PC-9 (cell line): ENCODE measurements at regions not wholly inside any gene's neighbourhood (a gene's known extent, or its start where the extent isn't known, plus 50 kb on each side); places are given as distances from the start of the nearest gene placed in this dataset.

ENCODE experiments used
- BruUV-seq: library from RNA; stranded (reverse); fragments of 400-500 nt; replicated peaks from 2 replicates; lab custom pipeline; 2021; lab: Mats Ljungman, UMichigan
- CTCF ChIA-PET: fragments of 300-600 bp; sonication (Branson Sonifier 250); formaldehyde crosslinking; loops from one replicate; lab custom pipeline; 2022; ENCODE audit warnings: antibody characterized with exemption; lab: Charles Lee
- POLR2A ChIA-PET: fragments of 300-600 bp; sonication (Branson Sonifier 250); formaldehyde crosslinking; loops from one replicate; lab custom pipeline; 2022; ENCODE audit warnings: antibody characterized with exemption; ENCODE audit not compliant: unreplicated experiment; lab: Charles Lee
- DNase-seq, 2 experiments: peaks; one replicate each; pipeline versions ENCODE4 v3.0.0 to v3.0.0-alpha.2; 2015 to 2022; ENCODE audit warnings: mixed read lengths in 1 of 2
- H2AFZ ChIP-seq: fragments of 200-600 bp; sonication (generic); 2 replicates; pipeline ENCODE4 v1.8.1; 2017; ENCODE audit warnings: antibody characterized with exemption
- H3F3A ChIP-seq: fragments of 200-600 bp; sonication (generic); 2 replicates; pipeline ENCODE4 v1.8.1; 2017; ENCODE audit warnings: antibody characterized with exemption, mild to moderate bottlenecking, low read depth; ENCODE audit not compliant: insufficient read depth
- H3K27ac ChIP-seq: fragments of 200-600 bp; sonication (generic); 2 replicates; pipeline ENCODE4 v1.6.1; 2016; ENCODE audit warnings: mixed run types
- H3K27me3 ChIP-seq: fragments of 200-600 bp; sonication (generic); 2 replicates; pipeline ENCODE4 v1.6.1; 2016; ENCODE audit warnings: low read depth, mixed run types; ENCODE audit not compliant: insufficient read depth
- H3K36me3 ChIP-seq: fragments of 200-600 bp; sonication (generic); 2 replicates; pipeline ENCODE4 v1.6.1; 2016; ENCODE audit warnings: low read depth, mixed run types
- H3K4me1 ChIP-seq: fragments of 200-600 bp; sonication (generic); replicated peaks from 2 replicates; pipeline ENCODE4 v1.6.1; 2016; ENCODE audit warnings: mixed run types; ENCODE audit not compliant: insufficient read depth
- H3K4me2 ChIP-seq: fragments of 200-600 bp; sonication (generic); 2 replicates; pipeline ENCODE4 v1.6.1; 2017; ENCODE audit warnings: mixed run types
- H3K4me3 ChIP-seq: fragments of 200-600 bp; sonication (generic); 2 replicates; pipeline ENCODE4 v1.6.1; 2016; ENCODE audit warnings: mixed run types
- H3K79me2 ChIP-seq: fragments of 200-600 bp; sonication (generic); 2 replicates; pipeline ENCODE4 v1.6.1; 2017; ENCODE audit warnings: low read depth, mixed run types
- H3K9me2 ChIP-seq: fragments of 200-600 bp; sonication (generic); 2 replicates; pipeline ENCODE4 v1.8.1; 2017; ENCODE audit warnings: mild to moderate bottlenecking; ENCODE audit not compliant: insufficient read depth
- H3K9me3 ChIP-seq: fragments of 200-600 bp; sonication (generic); 2 replicates; pipeline ENCODE4 v1.8.1; 2016; ENCODE audit warnings: low read depth; ENCODE audit not compliant: insufficient read depth
- H4K20me1 ChIP-seq: fragments of 200-600 bp; sonication (generic); 2 replicates; pipeline ENCODE4 v1.8.1; 2017; ENCODE audit not compliant: insufficient read depth
- EZH2 ChIP-seq: fragments of 200-600 bp; sonication (generic); IDR thresholded peaks from 2 replicates; pipeline ENCODE4 v1.8.0; 2017; ENCODE audit warnings: antibody characterized with exemption, low read depth
- intact Hi-C: fragments of 100-400 bp; cut with micrococcal nuclease; formaldehyde crosslinking; loops from one replicate; pipeline ENCODE4 v1.10.0; 2022; ENCODE audit not compliant: unreplicated experiment
- TF ChIP-seq, protein P1 (sequence below): fragments of 200-600 bp; sonication (generic); conservative IDR thresholded peaks from 2 replicates; pipeline ENCODE4 v1.6.1; 2017; ENCODE audit warnings: mixed run types, antibody characterized with exemption, mild to moderate bottlenecking, moderate library complexity

DNA sequence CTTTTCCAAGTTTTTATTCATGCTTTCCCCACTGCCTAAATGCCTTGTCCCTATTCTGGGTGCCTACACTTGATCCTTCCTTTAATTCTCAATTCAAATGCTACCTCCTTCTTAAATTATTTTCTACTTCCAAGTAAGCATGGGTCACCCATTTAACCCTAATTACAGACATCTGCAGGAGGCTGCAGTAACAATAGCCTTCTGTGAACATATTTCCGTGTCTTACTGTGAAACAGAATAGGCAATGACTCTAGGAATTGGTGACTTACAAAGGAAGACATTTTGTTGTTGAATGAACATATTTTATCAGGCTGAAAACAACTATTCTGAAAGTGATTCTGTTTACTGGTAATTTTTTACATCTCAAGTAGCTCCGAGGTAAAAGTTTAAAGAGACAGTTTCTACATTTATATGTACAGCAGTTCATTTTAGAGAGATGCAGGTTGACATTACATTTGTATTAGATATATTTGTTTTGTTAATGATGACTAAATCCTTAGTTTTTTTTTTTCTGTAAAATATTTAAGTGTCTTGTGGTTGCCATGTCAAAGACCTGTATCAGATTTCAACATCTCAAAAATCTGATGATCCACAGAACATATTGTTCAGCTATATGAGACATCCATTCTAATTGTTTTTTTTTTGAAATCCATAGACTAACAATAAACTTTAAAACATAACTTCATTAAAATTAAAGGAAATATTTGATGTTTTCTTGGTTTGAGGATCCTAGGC, 316.8 kb downstream of the CASP12 start:
- H2AFZ ChIP-seq = 0 out of 2 replicates have a peak overlapping the region, but pooled peaks have one; percentile 6
- CTCF ChIA-PET = interaction anchor here (0.7 kb wide), 1 partner anchor 371 kb away, joined by 4 read pairs; no protein-coding TSS in a partner anchor

DNA sequence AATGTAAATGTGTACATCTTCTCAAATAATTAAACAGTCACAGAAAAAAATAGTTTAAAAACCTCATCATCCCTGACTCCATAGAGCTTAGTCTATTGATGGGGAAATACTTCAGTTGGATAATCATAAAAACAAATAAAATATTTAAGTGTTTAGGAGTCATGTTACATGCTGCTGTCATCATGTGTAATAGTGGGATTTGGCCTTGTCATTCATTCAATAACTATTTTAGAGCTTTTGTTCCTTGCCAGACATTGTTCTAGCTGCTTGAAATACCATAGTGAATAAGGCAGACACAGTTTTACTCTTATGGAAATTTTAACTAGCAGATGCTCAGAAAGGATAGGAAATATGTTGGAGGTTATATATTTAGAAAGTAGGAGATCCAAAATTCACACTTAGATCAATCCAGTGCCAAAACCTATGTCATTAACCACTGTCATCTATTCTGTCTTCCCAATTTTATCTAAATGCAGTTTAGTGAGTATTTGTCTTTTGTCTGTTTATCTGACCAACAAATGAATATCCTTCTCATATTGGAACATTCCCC, 324.7 kb downstream of the CASP12 start:
- ChIA-PET CTCF (no interaction called here), POLR2A (no interaction called here)
- Histone ChIP-seq H3K36me3 (no peaks in the 10 kb centered on the region), H3K4me2 (no peak overlapping the region), H2AFZ (no peak overlapping the region), H4K20me1 (no peaks in the 10 kb centered on the region), H3K79me2 (no peaks in the 10 kb centered on the region), H3K4me3 (no peak overlapping the region), H3K27me3 (no peaks in the 10 kb centered on the region), H3K9me2 (no peaks in the 10 kb centered on the region), H3K27ac (no peak overlapping the region), H3K4me1 (peaks cover 17% of the 10 kb centered on the region), H3F3A (0 out of 2 replicates have a peak, but pooled peaks cover 8% of the 10 kb centered on the region), H3K9me3 (peaks cover 20% of the 10 kb centered on the region)
- BruUV-seq = no TSS peak
- TF ChIP-seq, protein P1, sequence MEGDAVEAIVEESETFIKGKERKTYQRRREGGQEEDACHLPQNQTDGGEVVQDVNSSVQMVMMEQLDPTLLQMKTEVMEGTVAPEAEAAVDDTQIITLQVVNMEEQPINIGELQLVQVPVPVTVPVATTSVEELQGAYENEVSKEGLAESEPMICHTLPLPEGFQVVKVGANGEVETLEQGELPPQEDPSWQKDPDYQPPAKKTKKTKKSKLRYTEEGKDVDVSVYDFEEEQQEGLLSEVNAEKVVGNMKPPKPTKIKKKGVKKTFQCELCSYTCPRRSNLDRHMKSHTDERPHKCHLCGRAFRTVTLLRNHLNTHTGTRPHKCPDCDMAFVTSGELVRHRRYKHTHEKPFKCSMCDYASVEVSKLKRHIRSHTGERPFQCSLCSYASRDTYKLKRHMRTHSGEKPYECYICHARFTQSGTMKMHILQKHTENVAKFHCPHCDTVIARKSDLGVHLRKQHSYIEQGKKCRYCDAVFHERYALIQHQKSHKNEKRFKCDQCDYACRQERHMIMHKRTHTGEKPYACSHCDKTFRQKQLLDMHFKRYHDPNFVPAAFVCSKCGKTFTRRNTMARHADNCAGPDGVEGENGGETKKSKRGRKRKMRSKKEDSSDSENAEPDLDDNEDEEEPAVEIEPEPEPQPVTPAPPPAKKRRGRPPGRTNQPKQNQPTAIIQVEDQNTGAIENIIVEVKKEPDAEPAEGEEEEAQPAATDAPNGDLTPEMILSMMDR = no peak
- TF ChIP-seq EZH2 = no peak
- intact Hi-C loops = no loop called here
- peak in 1 of 2 experiments; percentile 49 for DNase-seq

More for the DNA sequence above, 316.8 kb downstream of the CASP12 start:
- no peaks in the 10 kb centered on the region for H3K27me3 ChIP-seq
- intact Hi-C loops = no loop called here
- no peaks in the 10 kb centered on the region for H3F3A ChIP-seq
- no peak overlapping the region for H3K27ac ChIP-seq
- POLR2A ChIA-PET = interaction anchor here (0.6 kb wide), 1 partner anchor 129 kb away, joined by 4 read pairs; no protein-coding TSS in a partner anchor
- H4K20me1 ChIP-seq = no peaks in the 10 kb centered on the region
- H3K4me2 ChIP-seq = no peak overlapping the region
- TF ChIP-seq, protein P1 = no peak
- no peak for TF ChIP-seq EZH2
- no peaks in the 10 kb centered on the region for H3K79me2 ChIP-seq
- H3K9me3 ChIP-seq = no peaks in the 10 kb centered on the region; the same call in 1 of the 2 replicates
- no peaks in the 10 kb centered on the region for H3K9me2 ChIP-seq
- H3K36me3 ChIP-seq = no peaks in the 10 kb centered on the region
- BruUV-seq = no TSS peak
- no peak overlapping the region for H3K4me3 ChIP-seq
- no peak for DNase-seq
- H3K4me1 ChIP-seq = no peaks in the 10 kb centered on the region

DNA sequence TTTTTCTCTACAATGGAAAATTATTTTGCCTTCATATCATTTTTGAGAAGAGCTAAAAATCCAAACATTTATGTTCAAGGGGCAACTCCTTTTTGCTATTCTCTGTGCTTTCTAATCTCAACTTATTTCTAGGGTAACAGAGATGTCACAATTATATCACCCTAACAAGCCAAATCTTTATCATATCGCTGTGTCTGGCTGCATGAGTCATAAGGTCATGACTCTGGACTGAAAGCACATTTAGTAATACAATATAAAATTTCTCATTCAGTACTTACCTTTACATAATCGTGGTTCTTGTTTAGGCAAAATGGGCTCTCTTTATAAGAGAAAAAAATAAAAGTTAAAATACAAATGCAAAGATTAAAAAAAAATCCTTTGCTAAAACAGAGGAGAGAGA, 326.0 kb downstream of the CASP12 start:
- ChIA-PET POLR2A (no interaction called here), CTCF (no interaction called here)
- no peaks in the 10 kb centered on the region for H3K27me3 ChIP-seq
- H3K4me1 ChIP-seq = peaks cover 17% of the 10 kb centered on the region
- H3K4me2 ChIP-seq = no peak overlapping the region
- no peak for TF ChIP-seq EZH2
- TF ChIP-seq, protein P1 = no peak
- no peaks in the 10 kb centered on the region for H3K79me2 ChIP-seq
- no peak overlapping the region for H2AFZ ChIP-seq
- no peaks in the 10 kb centered on the region for H3K9me2 ChIP-seq
- intact Hi-C loops = no loop called here
- no peak overlapping the region for H3K27ac ChIP-seq
- no peaks in the 10 kb centered on the region for H3K36me3 ChIP-seq
- peaks cover 24% of the 10 kb centered on the region for H3K9me3 ChIP-seq
- DNase-seq = no peak
- 0 out of 2 replicates have a peak, but pooled peaks cover 8% of the 10 kb centered on the region for H3F3A ChIP-seq
- no peak overlapping the region for H3K4me3 ChIP-seq
- BruUV-seq = no TSS peak
- H4K20me1 ChIP-seq = no peaks in the 10 kb centered on the region
